HG03039 (cell line): ENCODE measurements at regions not wholly inside any gene's neighbourhood (a gene's known extent, or its start where the extent isn't known, plus 50 kb on each side); places are given as distances from the start of the nearest gene placed in this dataset.

Source experiments
- ATAC-seq: cut with Tn5 transposase; IDR thresholded peaks from one replicate; pipeline ENCODE4 v1.9.1; 2021; ENCODE audit warnings: mild to moderate bottlenecking, moderate library complexity; ENCODE audit not compliant: unreplicated experiment

DNA sequence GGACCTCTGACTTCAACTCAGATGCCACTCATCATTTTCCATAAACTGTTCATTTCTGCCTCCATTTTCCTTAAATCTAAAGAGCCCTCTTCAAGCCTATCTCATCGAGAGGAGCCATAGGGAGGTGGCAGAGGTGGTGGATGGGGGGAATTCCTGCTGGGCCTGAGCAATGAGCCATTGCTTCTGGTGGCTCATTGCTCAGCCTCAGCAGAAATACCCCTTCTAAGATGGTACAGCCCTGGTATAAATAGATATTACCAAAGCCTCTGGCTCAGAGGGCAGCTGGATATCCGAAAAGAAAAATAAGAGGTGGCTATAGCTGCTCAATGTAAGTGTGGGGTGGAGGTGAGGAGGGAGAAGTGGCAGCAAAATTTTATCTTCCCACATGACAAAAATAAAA, 313.5 kb downstream of the CAAP1 start:
- no peak for ATAC-seq

DNA sequence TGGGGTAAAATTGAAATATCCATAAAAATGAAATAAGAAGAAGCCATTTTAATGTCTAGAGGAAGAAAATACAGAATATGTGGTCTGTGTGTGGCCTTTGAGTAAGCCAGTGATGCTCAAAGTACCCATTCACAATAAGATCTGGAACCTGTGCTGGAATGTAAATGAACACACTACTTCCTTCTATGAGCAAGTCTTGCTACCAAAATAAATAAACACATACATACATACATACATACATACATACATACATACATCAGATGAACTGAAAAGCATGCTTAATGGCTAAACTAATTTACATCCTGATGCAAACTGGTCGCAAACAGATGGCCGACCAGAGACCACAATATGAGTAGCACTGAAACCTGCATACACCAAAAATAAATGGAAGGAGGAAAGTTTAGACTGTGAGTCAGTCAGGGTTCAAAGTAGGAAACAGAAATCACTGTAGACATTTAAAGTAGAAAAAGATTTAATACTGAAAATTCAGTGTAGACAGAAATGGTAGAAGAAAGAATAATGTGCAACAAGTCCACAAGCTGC, 317.6 kb downstream of the CAAP1 start:
- no peak for ATAC-seq

DNA sequence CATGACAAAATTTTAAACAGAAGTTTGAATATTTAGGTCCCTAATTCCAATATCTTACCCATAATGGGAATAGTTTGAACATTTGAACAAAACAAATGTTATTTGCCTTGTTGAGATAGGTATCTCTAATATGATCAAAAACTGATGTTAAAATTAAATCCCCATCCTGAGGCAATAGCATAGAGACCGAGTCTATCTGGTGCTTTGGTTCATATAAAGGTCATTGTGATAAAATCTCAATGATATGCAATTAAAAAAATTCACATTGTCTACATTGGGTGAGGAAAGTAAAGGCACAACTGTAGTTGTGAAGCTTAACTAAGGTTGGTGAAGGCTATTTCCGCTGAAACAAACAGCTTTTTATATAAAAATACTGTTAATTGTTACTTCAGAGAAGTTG, 318.3 kb downstream of the CAAP1 start:
- ATAC-seq = no peak

DNA sequence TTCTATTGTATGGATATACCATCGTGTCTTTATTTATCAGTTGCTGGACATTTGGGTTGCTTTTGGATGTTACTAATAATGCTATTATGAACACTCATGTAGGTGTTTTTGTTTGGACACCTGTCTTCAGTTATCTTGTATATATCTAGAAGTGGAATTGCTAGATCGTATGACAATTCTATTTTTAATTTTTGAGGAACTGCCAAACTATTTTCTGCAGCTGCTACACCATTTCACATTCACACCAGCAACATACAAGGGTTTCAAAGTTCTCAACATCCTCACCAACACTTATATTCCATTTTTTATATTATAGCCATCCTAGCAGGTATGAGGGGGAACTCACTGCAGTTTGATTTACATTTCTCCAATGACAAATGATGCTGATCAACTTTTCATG, 324.6 kb downstream of the CAAP1 start:
- no peak for ATAC-seq

DNA sequence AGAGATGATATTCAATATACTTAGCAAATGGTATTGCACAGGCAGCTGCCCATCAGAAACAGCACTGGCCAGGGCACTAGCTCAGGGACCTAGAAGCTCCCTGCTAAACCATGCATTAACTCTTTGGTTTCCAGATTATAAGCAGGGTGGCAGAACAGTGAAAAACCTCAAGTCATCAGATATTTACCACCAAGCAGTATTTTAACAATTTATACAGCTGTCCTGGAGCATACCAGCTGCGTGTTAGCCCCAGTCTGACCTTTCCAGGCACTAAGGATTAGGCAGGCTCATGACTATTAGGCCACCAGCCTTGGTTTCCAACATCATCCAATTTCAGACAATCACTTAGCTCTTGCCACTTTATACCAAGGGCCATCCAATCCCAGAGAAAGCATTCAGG, 326.5 kb downstream of the CAAP1 start:
- no peak for ATAC-seq

DNA sequence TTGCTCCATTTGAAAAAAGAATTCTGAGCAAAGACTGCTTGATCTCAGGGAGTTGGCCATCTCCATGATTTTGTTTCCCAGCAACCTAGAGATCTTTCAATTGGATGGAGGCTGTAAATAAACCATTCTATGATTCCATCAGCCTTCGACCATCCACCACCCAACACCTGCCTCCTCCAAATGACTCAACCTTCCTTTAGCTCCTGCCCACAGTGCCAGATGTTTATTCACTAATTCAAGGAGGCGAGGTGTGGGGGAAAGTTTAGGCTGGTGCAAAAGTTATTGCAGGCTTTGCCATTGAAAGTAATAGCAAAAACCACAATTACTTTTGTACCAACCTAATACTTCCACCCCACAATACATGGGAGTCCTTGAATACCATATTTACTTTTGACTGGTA, 327.5 kb downstream of the CAAP1 start:
- ATAC-seq = no peak

DNA sequence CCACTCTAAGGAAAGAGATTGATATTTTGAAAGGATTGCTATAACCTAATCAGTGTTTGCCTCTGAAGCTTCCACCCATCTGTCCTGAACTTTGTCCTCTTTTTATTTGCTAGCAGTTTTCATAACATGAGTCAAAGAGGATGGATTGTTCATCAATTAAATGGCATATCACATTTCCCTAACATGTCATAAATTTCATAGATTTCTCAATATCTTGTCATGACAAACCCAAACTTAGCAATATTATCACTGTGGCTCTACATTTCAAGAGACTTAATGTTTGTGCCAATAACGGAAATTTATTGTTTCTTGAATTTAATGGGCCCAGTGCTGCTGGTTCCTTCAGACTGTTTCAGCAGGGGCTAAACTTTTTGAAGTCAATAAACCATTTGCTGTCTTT, 330.3 kb downstream of the CAAP1 start:
- ATAC-seq = no peak

DNA sequence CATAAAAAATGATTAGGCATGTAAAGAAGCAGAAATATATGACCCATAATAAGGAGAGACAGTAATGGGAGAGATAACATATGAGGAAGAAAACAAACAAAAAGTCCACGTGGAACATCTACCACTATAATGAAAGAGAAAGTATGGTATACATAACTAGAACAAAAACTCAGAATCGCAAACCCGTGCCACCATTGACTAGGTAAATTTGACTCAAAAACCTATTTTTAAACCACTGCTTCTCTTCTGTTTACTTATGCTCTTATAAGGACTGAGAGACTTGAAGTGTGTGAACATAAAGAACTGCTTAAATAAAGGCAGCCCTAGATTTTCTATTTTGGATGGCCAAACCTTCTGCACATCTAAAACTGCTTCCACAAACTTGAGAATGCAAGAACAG, 330.7 kb downstream of the CAAP1 start:
- no peak for ATAC-seq

DNA sequence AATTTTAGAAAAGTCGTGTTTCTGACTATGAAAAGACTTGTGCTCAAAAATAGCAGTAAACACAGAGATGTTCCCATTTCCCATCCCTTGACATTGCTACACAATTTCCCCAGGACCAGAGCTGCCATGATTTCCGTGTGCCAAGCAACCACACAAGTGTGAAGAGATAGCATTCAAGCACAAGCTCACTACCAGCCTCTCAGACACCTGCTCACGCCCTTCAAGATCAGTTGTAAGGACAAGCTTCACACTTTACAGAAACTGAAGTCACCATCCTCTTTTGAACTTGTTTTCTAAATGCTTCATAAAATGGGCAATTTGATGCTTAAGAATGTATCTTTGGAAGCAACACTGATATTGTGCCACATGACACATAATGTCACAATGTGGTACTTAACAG, 333.1 kb downstream of the CAAP1 start:
- ATAC-seq = no peak

DNA sequence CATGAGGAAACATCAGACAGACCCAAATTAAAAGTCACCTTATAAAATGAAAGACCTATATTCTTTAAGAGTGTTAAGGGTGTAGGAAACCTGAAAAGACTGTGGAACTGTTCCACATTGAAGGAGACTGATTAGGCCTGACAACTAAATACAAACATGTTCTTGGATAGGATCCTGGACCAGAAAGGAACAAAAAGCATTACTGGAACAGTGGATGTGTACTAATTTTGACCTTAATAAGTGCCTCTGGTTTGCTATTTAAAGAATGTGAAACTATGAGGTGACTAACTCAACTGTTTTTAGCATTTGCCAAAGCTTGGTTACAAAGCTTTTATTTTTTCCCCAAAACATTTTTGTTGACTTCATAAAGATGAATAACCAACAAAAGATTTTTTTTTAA, 340.6 kb downstream of the CAAP1 start:
- ATAC-seq = no peak

DNA sequence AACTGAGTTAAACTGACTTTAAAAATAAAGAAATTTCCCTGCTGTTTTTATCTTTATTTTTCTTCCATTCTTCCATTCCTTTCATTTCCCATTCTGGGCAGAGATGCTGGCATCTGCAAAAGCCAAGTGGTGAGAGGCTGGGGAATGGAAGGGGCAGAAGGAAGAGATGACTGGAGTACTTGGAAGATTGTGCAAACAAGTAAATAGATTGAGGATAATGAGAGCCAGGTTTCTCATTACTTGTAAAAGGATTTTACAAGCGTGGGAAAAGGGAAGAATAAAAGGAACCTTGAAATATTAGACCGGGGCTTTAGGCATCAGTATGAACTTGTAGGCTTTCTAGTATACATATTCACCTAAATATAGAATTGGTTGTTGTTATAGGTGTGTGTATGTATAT, 341.2 kb downstream of the CAAP1 start:
- no peak for ATAC-seq

DNA sequence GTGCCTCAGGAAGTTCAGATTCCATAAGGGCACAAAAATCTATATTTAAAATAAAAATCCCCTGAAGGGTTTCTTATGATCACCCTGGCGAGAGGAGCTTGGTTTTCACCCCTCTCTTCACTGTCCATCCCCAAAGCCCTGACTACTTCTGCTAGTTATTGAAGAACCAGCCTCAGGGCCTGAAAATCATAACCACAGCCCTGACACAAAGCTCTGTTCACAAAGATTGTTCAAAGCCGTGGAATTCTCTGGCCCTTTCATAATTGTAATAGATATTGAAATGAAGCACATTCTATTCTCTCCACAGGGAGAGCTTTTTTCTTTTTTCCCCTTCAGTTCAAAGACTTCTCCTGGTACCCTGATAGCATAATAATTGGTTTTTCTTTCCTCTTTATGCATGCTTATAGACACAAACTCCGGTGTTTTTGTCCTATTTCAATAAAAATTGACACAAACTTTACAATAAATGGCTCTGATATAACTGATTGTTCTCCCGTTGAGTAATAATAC, 343.8 kb downstream of the CAAP1 start:
- no peak for ATAC-seq

DNA sequence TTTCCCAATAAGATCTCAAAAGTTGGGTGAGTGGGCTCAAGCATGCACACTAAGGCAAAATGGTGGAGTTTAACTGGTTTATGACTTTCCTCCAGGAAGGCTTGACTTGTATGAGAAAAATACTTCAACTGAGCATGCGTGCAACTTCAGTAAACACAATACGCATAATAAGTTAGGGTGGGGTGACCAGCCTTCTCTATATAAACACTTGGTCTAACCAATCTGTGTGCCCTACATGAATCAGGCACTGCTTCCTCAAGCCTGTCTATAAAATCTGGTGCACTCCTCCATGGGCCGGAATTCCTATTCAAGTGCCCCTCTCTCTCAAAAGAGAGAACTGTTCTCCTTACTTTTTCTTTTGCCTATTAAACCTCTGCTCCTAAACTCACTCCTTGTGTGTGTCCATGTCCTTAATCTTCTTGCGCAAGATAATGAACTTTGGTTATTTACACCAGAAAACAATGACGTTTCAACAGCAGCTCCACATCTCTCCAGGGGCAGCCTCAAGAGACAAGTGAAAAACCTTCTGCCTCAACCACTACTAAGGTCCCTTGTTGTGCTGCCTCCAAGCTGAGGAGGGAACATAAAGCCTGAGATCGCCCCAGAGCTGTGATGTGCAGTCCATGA, 352.6 kb downstream of the CAAP1 start:
- no peak for ATAC-seq

DNA sequence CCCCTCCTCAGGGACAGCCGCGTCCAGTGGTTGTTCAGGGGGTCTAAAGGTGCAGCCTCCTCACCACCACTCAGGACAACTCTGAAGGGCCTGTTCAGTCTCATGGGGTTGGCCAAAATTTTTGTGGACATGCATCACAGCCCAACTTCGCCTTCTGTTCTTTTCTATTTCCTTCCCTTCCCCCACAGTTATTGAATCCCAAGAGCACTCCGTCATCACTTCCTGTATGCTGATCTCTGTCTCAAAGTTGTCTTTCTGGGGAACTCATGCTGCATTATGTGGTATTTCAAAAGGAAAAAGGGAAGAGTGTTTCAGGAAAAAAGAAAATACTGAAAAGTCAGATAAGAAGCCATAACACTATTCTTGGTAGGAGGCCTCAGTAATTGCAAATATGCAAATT, 355.4 kb downstream of the CAAP1 start:
- ATAC-seq = no peak

DNA sequence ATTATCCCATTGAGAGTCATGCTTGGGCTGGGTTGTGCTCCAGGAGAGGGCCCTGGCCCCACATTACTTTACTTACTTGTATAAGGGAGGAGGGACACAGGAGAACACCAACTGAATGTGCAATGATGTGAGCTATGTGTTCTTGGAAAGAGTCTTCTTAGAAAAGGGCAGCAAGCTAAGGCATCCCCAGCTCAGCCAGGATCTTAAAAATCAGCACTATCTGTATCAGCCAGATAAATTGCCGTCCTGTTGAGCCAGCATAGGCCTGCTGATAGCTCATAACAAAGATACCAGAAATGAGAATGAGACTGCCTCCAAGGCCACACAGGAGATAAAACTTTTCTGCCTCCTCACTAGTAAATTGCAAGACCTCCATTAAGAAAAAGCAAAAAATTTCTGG, 357.5 kb downstream of the CAAP1 start:
- ATAC-seq = no peak

DNA sequence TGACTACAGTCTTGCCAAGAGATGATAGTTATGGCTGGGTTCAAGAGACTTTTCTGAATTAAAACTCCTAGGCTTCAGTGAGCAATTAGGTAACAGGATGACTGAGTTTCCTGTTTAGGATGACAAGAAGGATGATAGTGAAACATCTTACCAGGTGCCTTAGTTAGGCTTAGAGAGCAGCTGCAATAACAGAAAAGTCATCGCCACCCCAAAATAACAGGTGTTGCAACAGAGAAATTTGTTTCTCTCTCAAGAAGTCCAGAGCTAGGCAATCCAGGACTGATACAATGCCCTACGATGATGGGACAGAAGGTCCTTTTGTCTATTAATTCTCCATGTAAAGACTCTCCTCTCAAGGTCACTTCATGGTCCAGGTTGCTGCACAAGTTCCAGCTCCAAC, 361.8 kb downstream of the CAAP1 start:
- no peak for ATAC-seq

DNA sequence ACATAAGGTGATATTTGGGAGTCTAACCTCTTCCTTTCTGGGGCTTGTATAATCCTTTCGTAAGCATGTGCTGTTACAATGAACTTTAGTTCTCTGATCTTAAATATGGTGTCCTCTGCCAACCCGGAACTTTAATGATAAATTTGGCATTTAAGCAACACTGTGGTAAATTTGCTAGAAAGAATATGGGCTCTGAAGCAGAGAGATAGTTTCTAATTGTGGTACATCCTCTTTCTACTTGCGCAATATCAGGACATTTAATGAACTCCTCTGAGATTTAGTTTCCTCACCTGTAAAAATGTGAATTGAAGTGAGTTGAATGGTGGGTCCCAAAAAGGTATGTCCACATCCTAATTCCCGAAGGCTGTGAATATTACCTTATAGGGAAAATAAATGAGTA, 364.7 kb downstream of the CAAP1 start:
- no peak for ATAC-seq

DNA sequence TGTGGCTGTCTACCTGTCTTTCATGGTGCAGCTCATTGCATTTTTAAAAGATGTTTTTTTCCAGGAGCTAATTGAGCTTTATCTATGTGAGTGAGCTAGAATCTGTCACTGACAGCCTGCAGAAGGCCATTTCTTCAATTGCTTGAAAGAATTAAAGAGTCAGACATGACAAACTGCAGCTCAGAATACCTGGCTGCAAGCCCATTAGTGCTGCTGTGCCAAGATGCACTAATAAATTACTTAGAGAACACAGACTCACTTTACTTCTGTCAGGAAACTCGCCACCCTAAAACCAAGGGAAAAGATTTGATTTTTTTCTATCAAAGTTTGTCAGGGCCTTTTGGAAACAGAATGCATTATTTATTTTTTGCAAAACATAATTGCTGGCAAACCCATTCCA, 368.3 kb downstream of the CAAP1 start:
- ATAC-seq = no peak

DNA sequence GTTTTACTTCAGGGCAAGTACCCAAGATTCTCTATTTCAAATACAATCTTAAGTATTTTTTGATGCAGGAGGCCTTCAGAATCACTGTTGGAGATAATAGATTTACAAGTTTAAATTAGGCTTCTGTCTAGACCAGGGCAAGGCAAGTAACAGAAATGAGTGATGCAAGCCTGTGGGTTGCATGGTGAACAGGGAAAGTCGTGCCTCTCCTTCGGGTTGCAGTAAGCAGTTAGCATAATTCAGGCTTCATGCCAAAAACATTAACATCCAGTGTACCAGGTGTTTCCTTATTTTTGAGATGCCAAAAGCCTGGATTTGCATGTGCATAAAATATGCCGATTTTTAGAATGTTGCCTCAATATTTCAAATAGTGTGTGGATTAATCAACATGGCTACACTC, 369.0 kb downstream of the CAAP1 start:
- ATAC-seq = no peak

DNA sequence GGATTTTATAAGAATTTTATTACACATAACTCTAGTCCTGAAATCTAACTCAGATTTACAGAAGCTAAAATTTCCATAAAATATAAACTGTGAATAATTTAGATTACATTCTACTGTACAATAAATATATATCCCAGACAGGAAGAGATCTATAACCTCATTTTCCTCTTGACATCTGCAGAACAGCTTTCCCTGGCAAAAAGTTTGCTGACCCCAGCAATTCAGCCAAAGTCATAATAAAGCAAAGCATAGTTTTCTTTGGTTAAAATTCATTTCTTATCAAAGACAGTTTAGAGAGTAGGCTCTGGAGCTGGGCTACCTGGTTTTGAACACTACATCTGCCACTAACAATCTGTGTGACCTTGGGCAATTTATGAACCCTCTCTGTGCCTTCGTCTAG, 372.5 kb downstream of the CAAP1 start:
- no peak for ATAC-seq

DNA sequence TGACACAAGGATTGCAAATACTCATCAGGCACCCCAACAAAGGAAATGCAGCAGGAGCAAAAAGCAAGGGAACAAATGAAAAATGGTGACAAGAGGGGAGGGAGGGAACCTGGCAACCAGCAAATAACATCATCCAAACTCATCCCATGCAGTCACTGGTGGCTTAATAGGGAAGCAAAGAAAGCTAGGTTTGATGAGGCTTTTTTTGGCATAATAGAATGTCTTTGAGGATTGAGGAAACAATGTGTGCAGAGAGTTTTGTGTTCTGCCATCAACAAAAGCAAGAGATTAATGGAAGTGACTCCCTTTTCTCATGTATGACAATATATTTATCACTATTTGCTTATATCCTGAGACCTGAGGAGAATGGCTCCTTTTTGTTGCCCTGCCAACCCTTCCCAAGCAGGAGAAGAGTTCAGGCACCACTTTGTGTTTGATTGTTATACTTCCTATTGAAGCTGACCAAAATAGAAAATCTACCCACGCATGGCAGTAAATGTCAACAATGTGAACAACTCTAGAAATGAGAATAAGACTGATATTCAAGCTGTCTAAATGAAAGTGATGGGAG, 375.7 kb downstream of the CAAP1 start:
- no peak for ATAC-seq

DNA sequence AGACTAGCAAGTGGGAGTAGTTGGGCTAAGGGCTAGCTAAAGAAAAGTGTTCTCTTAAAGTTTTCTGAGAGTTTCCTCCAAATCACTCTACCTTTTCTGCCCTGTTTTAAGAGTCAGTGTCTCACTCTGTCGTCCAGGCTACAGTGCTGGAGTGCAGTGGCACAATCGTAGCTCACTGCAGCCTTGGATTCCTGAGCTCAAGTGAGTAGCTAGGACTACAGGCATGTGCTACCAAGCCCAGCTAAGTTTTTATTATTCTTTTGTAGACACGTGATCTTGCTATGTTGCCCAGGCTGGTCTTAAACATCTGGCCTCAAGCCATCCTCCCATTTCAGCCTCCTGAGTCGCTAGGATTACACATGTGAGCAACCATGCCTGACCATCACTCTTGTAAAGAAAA, 378.9 kb downstream of the CAAP1 start:
- ATAC-seq = no peak

DNA sequence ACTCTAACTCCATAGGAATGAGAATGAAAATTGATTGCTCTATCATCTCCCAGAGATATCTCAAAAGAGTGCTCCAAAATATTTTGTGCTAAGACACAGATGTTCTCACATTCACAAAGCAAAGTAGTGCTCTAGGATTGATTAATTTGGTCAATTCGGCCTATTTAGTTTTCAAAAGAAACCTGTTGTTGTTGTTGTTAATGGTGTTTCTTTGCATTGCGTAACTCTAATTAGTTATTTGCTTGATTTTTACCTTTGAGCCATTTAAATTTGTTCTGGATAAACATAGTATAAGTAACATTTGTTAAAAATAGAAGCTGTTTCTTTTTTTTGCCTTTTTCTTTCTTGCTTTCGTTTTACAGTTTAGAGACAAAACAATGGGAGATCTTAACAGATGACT, 382.5 kb downstream of the CAAP1 start:
- ATAC-seq = no peak
